Vagina (tissue), 2 donors: ENCODE measurements at regions not wholly inside any gene's neighbourhood (a gene's known extent, or its start where the extent isn't known, plus 50 kb on each side); places are given as distances from the start of the nearest gene placed in this dataset.

ENCODE experiments used
- CTCF ChIP-seq, 3 experiments: fragments of 450-650 bp in 2 of 3; fragments of 200-600 bp in 1 of 3; sonication (generic) in 1 of 3; IDR thresholded peaks; one replicate each; pipeline ENCODE4 v1.5.1; 2017 to 2019; ENCODE audit warnings: antibody characterized with exemption in 3 of 3, mild to moderate bottlenecking in 2 of 3, moderate library complexity in 2 of 3
- POLR2A ChIP-seq, 2 donors: fragments of 450-650 bp; IDR thresholded peaks; one replicate each; pipeline ENCODE4 v1.6.1; 2017; ENCODE audit warnings: antibody characterized with exemption in 2 of 2, mild to moderate bottlenecking in 2 of 2, moderate library complexity in 2 of 2
- POLR2AphosphoS5 ChIP-seq, 2 donors: sonication (generic); formaldehyde crosslinking; IDR thresholded peaks; one replicate each; pipeline ENCODE4 v1.9.0; 2017; ENCODE audit warnings: antibody characterized with exemption in 2 of 2, mild to moderate bottlenecking in 2 of 2, low read depth in 1 of 2; ENCODE audit not compliant: insufficient read depth in 1 of 2

- no peak for TF ChIP-seq CTCF (IDR thresholded peaks at IDR 0.05)
- TF ChIP-seq POLR2A (IDR thresholded peaks at IDR 0.05), result no peak
- no peak for TF ChIP-seq POLR2AphosphoS5 (IDR thresholded peaks at IDR 0.05; ENCODE audit: insufficient read depth in 1 of 2, low read depth in 1 of 2)
Observed at GRCh38 chr4:134585972-134586371, 384.4 kb upstream of the PABPC4L start.
